Endometrium (tissue), 2 donors: ENCODE measurements at regions not wholly inside any gene's neighbourhood (a gene's known extent, or its start where the extent isn't known, plus 50 kb on each side); places are given as distances from the start of the nearest gene placed in this dataset.

Experiments
- FAIRE-seq: peaks from 2 replicates; lab custom pipeline; 2012; peaks lifted over from hg19 to GRCh38; lab: Jason Lieb, UNC
- donor health status: control.
- donor health status: control.

DNA sequence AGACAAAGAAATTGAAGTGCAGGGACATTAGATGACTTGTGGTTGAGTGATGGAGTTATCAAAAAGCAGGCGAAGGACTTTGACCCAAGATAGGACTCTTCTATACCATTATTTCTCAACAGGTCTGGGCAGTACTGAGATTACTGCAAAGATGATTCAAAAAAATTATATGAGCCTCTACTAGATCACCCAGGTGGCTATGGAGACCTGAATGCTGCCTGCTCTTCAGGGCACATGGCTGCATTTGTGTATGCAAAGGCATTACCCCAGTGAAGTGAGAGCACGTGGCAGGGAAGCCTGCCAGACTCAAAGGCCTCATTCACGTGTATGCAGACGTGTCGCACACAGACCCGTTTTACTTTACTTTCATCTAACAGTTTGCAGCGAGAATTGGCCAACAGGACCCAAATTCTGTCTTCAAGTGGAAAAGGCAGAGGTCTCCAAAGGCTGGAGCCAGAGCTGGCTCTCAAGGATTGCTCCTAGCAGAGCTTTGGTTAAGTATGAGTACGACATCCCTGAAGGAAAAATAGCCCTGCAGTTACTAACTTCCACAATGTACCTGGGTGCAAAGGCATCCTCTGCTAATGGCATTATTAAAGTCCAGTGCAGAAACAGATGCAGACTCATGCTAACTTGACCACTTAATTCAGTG is 113.8 kb upstream of the ARMC2 start:
- FAIRE-seq: no peak

DNA sequence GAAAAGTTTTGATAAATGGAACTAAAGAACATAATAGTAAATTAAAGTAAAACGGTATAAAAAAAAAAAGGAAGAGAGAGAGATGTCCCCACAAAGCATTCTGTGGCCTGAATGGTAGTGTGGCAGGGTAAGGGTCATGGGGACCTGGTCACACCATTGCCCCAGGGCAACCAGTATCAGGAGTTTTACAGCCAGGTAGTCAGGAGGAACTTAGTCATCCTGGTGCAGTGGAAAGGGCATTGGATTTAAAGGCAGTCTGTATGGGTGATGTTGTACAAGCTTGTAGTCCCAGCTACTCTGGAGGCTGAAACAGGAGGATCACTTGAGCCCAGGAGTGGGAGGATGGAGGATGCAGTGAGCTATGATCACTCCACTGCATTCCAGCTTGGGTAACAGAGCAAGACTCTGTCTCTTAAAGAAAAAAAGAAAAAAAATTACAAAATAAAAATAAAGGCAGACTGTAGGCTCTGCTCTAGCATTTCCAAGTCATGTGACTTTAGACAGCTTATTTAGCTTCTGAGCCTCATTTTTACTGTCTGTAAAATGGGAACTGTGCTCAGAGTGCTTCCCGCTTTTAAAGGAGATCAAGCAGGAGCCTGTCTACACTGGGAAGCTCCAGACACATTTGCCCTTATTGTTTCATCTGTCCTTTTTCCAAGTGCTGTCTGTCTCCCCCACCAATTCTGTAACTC is 112.8 kb upstream of the ARMC2 start:
- FAIRE-seq: no peak

DNA sequence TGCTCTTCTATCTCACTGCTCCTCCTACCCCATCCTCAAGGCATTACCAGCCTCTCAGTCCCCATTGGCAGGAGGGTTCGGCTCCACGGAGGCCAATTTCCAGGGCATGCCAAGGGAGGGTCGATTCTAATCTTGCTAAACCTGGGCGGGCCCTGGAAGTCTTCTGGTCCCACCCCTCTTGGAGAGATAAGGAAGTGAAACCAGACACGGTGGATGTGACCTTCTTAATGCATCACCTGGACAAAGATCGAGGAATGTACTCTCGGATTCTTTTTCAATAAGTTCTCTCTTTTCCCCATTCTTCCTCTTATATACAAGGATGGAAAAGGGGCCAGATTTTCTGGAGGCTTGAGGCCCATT is 112.2 kb upstream of the ARMC2 start:
- FAIRE-seq: no peak

DNA sequence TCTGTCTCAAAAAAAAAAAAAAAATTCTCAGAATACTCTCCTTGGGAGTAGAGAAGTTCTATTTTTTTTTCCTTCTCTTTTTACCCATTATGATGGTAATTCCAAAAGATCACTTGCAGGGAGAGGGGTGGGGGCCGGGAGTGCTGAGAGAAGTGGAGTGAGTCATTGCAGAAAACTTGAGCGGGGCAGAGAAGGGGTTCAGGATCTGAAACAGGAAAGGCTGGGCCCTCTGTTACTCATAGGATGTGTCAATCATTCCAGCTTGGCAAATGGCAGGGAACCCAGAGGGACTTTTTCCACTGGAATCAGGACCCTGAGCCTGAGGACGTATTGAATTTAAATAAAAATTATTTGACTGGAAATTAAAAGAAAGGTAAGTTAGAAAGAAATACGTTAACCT is 111.4 kb upstream of the ARMC2 start:
- no peak for FAIRE-seq

DNA sequence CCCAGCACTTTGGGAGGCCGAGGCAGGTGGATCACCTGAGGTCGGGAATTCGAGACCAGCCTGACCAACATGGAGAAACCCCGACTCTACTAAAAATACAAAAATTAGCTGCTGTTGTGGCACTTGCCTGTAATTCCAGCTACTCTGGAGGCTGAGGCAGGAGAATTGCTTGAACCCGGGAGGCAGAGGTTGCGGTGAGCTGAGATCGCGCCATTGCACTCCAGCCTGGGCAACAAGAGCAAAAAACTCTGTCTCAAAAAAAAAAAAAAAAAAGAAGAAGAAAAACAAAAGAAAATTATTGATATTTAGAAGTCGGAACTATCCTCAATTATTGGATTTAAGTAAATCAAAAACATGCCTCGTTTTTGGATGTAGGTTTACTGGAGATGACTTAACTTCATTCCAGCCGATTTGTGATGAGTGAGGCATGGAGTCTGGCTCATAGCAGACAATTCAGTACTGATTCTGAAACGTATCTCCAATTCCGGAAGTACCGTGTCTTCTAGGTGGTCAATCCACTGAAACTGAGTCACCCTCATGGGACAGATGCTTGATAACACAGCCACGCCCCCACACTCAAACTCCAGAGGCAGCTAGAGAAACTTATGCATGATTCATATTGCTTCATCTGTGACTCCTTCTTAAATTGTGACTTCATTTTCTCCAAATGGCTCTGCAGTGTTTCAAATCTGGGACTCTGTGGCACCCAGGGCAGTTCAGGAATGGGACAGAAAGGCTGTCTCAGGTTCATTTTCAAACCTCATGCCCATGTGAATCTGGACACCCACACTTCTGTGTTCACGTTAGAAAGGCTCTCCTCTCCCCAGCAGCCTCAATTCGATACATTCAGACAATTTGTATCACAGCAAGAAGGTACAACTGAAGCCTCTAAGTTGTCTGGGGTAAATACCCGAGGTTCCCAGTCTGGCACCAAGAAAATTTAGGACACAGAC is 110.4 kb upstream of the ARMC2 start:
- FAIRE-seq: no peak

DNA sequence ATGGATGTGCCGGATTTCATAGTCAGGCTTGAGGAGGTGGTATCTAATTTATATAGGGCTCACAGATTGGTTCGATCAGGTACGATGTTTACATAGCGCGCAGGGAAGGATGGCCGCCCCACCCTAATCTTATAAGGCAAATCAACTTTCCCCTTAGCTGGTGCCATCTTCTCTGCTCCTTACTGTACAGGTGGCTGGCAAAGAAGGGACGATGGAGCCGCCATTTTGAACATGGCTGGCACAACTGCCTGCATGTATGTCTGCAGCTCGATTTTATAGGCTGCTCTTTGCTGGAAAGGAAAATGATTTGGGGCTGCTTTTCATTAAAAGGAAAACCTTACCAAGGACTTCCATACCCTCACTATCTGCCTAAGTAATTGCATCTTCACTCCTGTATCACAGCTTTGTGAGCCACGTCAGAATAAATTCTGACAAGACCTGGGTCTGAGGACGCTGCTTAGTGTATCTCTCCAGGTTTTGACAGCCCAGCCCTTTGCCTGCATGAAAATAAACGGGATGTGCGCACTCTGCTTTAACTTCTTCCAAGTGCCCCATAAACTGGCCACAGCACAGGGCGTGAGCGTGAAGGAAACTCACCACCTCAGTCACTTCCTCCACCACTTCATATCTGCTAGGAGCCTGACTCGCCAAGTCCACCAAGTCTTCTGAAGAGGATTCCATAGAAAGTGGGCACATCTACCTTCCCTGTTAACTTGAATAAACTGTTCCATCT is 109.4 kb upstream of the ARMC2 start:
- no peak for FAIRE-seq

DNA sequence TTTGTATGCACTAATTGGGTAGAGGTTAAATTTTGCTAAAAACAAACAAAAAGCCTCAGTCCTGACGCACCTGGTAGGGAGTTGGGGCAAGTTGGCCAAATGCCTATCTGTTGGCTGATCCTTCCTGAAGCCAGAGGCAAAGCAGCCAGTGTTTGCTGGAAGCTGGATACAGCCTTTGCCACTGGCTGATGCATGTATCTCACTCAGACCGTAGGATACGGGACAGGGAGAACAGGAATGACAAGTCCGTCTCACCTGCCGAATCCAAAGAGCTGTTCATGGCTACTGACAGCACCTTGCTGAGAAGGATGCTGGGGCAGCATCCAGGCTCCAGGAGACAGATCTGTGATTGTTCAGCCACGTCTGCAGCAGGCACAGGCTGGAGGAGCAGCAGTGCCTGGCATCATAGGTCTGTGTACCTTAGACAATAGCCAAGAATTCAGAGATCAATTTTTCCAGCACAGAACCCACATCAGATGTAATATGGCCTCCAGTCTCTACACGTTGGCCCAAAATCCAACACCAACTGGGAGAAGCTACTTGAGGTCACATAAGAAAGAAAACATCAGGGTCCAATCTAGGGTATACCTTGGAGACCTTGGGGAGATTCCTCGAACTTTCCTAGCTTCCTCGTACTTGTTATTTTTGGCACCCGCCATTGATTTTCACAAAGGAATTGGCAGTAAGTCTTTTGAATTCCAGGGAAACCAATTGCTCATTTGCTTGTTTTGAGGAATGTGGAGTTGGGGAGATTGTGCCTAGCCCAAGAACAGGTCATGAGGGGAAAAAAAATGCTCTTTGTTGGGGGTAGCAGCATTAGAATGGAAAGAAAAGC is 108.5 kb upstream of the ARMC2 start:
- no peak for FAIRE-seq

DNA sequence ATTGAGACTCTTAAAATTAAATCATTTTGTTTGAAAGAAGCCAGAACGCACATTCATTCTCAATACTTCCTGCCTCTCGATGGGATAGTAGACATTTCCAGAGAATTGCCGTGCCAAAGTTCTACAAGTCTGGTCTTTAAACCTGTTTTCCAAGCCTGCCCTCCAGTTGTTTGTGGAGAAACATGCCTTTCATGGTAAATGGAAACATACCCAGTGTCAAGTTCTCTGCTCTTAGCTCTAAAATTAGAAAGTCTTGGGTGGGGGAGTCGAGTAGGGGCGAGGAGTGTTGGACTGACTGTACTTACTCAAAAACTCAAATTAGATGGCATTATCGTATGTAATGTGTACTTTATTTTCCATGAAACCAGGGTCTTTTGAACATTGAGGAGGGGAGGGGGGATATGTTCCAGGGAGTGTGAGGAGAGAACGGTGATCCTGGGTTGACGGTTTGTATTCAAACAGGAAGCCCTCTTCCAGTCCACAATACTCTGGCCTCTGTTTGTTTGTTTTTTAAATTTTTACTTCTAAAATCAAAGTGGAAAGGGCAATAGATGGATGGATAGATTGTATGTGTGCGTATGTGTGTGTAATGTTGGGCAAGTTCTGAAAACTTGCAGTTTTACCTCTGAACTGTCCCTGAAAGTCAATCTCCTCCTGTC is 106.8 kb upstream of the ARMC2 start:
- FAIRE-seq: no peak

DNA sequence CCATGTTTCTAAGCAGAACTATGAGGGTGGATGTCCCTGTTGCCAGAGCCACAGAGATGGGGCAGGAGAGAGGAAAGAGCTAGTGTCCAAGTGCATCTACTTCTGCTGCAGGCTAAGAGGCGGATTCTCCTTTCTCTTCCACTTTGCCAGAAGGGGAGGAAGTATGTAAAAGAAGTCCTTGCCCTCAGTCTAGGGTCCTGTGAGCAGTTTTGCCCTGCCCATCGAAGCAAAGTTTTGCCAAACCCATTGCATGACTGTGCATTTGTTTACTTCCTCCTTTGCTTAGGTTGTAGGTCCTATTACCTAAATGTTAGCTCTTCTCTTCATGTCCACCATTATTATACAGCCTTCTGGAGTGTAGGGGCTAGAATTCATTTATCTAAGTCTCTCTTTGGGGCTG is 106.2 kb upstream of the ARMC2 start:
- no peak for FAIRE-seq

DNA sequence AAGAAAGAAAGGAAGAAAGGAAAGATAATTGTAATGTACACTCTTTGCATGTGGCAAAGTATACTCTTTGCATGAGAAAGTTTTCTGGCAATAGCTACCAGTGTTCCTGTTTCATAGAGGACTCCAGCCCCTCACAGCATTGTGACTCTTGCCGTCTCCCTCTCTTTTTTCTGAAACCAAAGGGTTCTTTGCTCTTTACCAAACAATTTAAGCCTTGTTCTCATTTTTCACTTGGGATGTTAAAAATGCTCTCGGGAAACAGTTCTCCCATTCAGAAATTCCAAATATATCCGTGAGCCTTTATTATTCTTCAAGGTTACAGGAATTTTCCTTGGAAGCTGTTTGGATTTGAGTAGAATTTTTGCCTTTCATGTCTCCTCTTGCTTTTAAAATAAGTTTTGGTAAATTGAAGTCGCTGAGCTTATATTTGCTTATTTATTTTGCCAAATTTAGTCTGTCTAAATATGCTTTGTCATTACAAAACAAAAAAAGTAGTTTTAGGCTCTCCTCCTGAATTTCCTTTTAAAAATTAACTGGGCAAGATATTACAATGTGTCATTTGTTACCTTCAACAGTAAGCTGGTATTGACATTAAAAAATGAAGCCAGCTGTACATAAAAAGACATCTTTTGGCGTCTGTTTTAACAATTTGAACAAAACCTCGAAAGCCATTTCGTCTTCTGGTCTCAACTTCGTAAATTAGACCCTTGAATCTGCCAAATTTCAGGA is 103.8 kb upstream of the ARMC2 start:
- FAIRE-seq: no peak

DNA sequence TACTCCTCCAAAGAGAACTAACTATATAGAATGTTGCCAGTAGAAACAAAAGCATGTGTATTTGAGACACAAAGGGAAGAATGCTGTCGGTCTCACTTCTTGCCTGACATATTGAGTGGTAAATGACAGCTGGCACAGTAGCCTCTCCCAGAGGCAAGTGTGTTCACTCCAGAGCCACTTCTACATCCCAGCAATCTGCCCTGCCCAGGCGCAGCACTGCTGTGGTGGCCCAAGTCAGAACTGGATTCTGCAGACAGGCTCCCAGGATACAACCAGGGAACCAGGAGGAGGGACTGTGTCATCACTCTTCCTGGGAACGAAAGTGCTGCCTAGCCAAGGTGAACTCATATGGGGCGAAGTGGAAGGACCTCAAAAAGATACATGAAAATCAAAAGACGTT is 103.2 kb upstream of the ARMC2 start:
- no peak for FAIRE-seq

DNA sequence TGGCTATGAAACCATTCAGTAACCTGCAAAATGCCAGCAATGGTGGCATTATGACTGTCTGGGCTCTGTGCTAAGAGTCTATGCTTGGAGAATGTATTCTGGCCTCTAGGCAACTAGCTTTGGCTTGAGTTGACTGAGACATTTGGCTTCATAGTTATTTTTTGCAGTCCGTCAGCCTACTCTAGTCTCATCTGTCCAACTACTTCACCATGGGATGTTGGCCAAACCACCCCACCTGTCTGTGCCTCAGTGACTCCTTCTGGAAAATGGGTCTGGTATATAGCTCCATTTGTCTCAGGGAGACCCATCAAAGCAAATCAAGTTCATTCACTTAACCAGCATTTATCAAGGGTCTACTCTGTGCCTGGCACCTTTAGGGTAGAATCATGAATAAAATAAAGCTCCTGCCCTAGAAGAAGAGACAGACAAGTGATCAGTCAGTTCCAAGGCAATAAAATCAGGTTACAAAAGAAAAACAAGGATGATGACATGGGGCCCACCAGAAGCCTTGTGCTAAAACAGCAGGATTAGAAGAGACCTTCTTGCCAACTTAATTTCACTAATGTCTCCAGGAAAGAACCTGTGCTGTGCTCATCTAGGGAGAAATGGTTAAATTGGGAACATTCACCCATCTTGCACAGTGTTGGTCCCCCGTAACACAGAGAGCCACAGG is 102.4 kb upstream of the ARMC2 start:
- no peak for FAIRE-seq

DNA sequence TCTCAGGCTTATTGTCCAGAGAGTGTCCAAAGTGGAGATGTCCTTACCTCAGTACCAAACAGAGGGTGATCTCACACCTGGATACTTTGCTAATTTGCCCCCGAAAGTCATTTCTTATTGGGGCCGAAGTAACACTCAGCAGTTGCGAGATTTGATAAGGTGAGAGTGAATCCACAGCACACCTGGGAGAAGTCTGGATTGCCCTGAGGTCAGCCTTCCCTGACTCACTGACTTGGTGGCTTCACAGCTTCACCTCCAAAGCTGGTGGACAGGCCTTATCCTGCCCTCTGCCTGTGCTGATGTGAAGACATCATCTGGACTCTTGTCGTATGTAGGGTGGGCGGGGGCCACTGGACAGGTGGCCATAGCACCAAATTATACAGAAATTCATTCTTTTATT is 101.9 kb upstream of the ARMC2 start:
- no peak for FAIRE-seq

DNA sequence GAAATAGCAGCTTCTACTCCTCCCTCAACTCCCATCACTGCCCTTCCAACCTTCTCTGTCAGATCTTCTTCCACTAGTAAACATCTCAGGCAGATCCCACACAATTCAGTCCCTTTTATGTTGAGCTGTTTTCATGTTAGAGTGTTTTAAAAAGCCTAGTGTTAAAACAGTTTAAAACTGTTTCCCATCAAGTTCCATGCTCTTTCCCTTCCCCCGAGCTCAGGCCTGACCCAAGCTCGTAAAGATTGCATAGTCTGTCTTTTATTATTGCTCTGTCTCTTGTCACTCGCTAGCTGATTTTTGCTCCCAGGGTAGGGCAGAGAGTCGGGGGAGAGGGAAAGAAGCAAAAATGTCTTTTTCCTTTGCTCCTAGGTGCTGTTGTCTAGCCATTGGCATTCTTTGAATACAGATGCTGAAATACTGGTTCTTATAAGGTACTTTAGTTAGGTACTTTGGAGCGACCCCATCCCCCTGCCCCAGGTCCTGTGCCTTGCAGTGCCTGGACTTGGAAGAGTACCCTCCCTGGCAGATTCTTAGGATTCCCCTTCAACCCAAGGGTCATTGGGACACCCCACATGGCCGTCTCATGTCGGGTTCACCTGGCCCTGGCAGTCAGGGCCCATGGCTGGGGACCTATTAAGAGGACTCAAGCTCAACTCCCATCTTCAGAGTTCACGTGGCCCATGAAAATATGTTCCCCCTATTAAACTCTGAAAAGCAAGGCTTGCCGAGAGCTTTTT is 101.2 kb upstream of the ARMC2 start:
- peak; percentile 94 for FAIRE-seq

DNA sequence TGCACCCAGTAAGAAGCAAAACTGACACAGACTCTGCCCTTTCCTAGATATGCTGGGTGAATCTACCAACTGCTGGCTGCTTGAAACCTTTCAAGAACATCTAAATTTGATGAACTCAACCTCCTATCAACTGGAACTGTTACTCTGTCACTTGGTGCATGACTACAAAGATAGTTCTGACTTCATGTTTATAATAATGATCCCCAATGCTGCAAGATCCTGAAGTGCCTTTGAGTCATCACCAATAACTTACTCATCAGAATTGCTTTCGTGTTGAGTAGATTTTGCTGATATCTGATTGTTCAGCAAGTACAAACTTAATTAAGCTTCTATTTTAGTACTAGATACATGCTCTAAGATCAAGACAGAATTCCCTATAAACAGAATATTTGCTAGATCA is 100.2 kb upstream of the ARMC2 start:
- no peak for FAIRE-seq

DNA sequence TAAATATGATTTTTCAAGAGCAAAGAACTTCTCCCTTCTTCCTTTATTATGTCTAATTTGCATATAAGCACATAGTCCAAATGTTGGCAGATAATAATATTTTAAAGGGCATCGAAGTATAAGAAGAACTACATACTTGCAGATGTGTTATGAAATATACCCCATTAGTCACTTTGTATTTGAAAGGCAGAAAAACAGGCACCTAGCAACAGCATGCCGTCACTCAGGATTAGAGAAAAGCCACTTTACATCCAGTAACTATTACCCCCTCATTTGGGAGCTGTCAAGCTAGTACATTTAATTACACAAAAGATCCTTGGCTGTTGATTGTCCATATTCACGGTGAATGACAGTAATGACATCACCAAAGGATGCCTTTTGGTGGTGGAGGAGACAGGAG is 99.3 kb upstream of the ARMC2 start:
- FAIRE-seq: no peak

DNA sequence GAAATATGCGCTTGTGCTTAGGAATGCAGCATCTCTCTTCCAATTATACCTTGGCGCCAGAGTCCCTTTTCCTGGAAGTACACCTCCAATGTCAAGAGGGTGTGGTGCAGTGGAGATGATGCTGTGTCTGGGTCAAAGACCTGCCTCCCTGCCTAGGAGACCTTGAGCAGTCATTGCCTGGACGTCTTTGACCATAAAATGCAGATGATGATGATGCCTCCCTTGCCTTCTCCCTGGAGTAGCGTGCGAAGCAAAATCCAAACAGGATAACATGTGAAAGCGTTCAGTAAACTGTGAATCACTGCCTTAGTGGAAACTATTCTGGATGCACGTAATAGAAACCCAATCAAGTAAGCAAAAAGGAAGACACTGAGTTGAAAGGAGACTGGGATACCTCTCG is 97.4 kb upstream of the ARMC2 start:
- no peak for FAIRE-seq

DNA sequence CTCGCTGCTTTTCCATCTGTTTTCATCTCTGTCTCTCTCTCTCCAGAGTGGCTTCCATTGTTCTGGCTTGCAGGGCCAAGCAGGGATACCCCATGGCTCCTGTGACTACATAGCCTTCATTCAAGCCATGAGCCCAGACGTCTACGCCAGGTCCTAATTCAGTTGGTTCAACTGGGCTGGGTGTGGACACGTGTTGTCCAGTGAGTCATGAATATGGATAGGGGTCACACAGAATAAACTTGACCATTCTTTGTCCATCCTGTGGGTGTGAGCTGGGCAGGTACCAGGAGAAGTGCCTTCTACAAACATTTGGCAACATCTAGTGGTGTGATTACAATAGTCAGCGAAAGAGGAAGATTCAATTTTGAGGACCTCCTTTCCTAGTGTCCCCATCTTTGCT is 96.9 kb upstream of the ARMC2 start:
- FAIRE-seq: no peak
